ENCODE measurements at regions not wholly inside any gene's neighbourhood (a gene's known extent, or its start where the extent isn't known, plus 50 kb on each side); places are given as distances from the start of the nearest gene placed in this dataset.

GRCh38 chr3:15952543-15953175 lies 154.9 kb upstream of the ANKRD28 start:
- TF ChIP-seq CTCF (IDR thresholded peaks at IDR 0.05) (no peak), EP300 (IDR thresholded peaks at IDR 0.05; ENCODE audit: low read depth) (no peak), POLR2AphosphoS5 (IDR thresholded peaks at IDR 0.05) (no peak), POLR2A (IDR thresholded peaks at IDR 0.05) (no peak)

Measured in transverse colon (tissue), 4 donors.